Nephron (organoid): ENCODE measurements at regions not wholly inside any gene's neighbourhood (a gene's known extent, or its start where the extent isn't known, plus 50 kb on each side); places are given as distances from the start of the nearest gene placed in this dataset.

ENCODE experiments used
- H3K27ac Mint-ChIP-seq, 3 experiments: 2 replicates each; pipeline ENCODE4 v1.8.0; 2020; ENCODE audit warnings: mixed read lengths in 3 of 3, mild to moderate bottlenecking in 2 of 3, moderate library complexity in 1 of 3
- H3K27me3 Mint-ChIP-seq: 2 replicates; pipeline ENCODE4 v1.8.0; 2021; ENCODE audit warnings: low read depth, mild to moderate bottlenecking, moderate library complexity, mixed read lengths
- H3K36me3 Mint-ChIP-seq: 2 replicates; pipeline ENCODE4 v1.8.0; 2020; ENCODE audit warnings: low read depth, mixed read lengths
- H3K4me1 Mint-ChIP-seq: 2 replicates; pipeline ENCODE4 v1.8.0; 2020; ENCODE audit warnings: mixed read lengths
- H3K4me3 Mint-ChIP-seq, 3 experiments: 2 replicates each; pipeline ENCODE4 v1.8.0; 2020; ENCODE audit warnings: mild to moderate bottlenecking in 3 of 3, mixed read lengths in 3 of 3, moderate library complexity in 2 of 3
- H3K9me3 Mint-ChIP-seq: 2 replicates; pipeline ENCODE4 v1.8.0; 2020; ENCODE audit warnings: mixed read lengths
- TF ChIP-seq, protein P1 (sequence below), 3 experiments: fragments of 200-600 bp; sonication (generic); IDR thresholded peaks; one replicate each; pipeline ENCODE4 v1.5.0; 2021; ENCODE audit warnings: antibody characterized with exemption in 3 of 3; ENCODE audit not compliant: unreplicated experiment in 3 of 3

DNA sequence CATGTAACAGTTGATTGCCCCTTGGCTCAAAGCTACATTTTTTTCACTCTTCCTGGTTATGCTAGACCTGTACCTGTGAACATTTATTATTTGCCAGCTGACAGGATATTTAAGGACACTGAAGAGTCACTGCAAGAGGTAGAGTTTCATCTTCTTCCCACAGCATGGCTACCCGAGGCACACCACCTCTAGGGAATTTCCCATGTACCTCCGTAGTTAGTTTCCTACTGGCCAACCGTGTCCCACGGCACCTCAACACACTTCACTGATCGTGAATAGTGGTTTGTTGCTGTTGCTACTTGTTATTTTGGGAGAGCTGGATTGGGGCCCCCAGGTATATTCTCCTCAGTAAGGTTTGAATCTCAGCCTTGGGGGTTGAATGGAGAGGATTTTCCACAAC, 648.6 kb downstream of the SEMA5A start:
- no peaks in the 10 kb centered on the region for H3K36me3 Mint-ChIP-seq
- TF ChIP-seq, protein P1, sequence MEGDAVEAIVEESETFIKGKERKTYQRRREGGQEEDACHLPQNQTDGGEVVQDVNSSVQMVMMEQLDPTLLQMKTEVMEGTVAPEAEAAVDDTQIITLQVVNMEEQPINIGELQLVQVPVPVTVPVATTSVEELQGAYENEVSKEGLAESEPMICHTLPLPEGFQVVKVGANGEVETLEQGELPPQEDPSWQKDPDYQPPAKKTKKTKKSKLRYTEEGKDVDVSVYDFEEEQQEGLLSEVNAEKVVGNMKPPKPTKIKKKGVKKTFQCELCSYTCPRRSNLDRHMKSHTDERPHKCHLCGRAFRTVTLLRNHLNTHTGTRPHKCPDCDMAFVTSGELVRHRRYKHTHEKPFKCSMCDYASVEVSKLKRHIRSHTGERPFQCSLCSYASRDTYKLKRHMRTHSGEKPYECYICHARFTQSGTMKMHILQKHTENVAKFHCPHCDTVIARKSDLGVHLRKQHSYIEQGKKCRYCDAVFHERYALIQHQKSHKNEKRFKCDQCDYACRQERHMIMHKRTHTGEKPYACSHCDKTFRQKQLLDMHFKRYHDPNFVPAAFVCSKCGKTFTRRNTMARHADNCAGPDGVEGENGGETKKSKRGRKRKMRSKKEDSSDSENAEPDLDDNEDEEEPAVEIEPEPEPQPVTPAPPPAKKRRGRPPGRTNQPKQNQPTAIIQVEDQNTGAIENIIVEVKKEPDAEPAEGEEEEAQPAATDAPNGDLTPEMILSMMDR (IDR thresholded peaks at IDR 0.05; ENCODE audit: unreplicated experiment in 3 of 3) = no peak
- H3K27me3 Mint-ChIP-seq = no peaks in the 10 kb centered on the region
- H3K4me1 Mint-ChIP-seq = no peaks in the 10 kb centered on the region
- no peaks in the 10 kb centered on the region for H3K9me3 Mint-ChIP-seq
- no peak overlapping the region for H3K27ac Mint-ChIP-seq
- no peak overlapping the region for H3K4me3 Mint-ChIP-seq

DNA sequence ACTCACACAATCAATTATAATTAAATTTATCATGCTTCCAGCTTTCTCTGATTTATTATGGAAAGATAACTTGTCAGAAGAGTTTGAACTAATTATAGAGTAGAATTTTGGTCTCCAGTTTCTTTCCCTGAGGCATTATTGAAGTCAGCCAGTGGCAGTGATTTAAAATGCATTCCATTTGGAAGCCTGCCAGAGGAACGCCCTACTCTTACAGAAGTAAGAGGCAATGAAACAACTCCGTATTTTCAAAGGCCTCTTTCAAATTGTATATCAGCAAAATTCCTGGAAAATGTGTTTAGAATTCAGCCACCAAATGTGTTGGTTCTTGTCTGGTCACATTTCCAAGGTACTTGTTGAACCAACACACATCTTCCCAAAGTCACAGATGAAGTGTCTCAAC, 640.9 kb downstream of the SEMA5A start:
- Mint-ChIP-seq H3K4me1 (peaks cover 6% of the 10 kb centered on the region), H3K27me3 (peaks cover 14% of the 10 kb centered on the region), H3K9me3 (no peaks in the 10 kb centered on the region), H3K27ac (no peak overlapping the region), H3K36me3 (no peaks in the 10 kb centered on the region), H3K4me3 (no peak overlapping the region)
- TF ChIP-seq, protein P1 (IDR thresholded peaks at IDR 0.05; ENCODE audit: unreplicated experiment in 3 of 3) = no peak

DNA sequence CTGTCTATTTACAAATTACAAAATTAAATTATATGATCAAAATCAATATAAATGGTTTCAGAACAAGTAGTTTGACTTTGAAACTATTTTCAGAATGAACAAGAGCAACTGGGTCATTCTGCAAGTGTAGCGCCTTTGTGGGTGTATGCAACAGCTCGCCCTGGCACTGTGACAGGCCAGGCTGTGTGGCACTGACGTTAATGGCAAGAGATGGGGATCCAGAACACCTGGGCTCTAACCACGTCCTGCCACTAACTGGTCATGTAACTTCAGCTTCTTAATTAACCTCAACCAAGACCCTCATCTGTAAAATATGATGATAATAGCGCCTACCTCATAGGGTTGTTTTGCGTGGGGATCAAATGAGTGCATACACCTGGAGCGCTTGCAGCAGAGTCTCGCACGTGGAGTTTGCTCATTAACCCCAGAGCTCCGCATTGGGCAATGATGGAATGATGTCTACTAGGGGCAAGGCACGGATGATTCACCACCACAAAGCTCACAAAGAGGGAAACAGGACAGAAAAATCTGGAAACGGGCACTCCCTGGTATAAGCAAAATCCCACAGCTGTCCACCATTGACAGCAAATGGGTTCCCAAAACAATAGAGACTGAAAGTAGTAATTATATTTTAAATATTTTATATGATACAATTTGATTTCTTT, 639.4 kb downstream of the SEMA5A start:
- H3K4me3 Mint-ChIP-seq = no peak overlapping the region
- H3K27me3 Mint-ChIP-seq = peaks cover 14% of the 10 kb centered on the region
- peaks cover 6% of the 10 kb centered on the region for H3K4me1 Mint-ChIP-seq
- TF ChIP-seq, protein P1 (IDR thresholded peaks at IDR 0.05; ENCODE audit: unreplicated experiment in 3 of 3) = no peak
- H3K9me3 Mint-ChIP-seq = no peaks in the 10 kb centered on the region
- H3K27ac Mint-ChIP-seq = no peak overlapping the region
- H3K36me3 Mint-ChIP-seq = no peaks in the 10 kb centered on the region

DNA sequence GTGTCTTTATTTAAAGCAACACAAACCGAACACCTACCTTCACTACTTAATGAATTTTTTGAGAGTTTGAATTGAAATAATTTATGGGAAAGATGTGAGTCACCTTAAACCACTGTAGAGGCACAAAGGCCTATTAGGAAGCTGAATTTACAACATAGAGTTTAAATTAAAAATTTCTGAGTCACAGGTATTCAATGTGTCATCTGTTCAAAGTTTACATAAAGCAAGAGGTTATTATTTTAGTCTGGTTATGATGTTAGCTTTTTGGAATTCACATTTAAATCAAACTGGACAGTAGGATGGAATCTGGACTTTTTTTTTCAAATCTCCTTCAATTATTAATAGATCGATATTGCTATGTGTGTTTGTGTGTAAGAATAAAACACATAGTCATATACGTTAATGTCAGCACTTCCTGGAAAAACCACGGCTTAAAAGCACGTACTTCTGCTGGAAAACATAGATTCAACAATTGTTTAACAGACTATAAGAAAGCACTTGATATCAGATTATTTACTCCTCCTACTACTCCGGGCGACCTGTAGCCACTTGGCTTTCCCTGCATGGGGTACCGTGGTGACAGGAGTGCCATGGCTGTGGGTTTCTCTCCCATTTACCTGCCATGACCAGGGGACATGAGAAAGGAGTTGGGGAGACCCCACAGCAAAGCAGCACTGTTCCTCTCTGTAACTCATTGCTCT, 638.6 kb downstream of the SEMA5A start:
- TF ChIP-seq, protein P1 (IDR thresholded peaks at IDR 0.05; ENCODE audit: unreplicated experiment in 3 of 3) = no peak
- Mint-ChIP-seq H3K36me3 (no peaks in the 10 kb centered on the region), H3K9me3 (no peaks in the 10 kb centered on the region), H3K27ac (no peak overlapping the region), H3K4me1 (peaks cover 6% of the 10 kb centered on the region), H3K4me3 (no peak overlapping the region), H3K27me3 (peaks cover 14% of the 10 kb centered on the region)

DNA sequence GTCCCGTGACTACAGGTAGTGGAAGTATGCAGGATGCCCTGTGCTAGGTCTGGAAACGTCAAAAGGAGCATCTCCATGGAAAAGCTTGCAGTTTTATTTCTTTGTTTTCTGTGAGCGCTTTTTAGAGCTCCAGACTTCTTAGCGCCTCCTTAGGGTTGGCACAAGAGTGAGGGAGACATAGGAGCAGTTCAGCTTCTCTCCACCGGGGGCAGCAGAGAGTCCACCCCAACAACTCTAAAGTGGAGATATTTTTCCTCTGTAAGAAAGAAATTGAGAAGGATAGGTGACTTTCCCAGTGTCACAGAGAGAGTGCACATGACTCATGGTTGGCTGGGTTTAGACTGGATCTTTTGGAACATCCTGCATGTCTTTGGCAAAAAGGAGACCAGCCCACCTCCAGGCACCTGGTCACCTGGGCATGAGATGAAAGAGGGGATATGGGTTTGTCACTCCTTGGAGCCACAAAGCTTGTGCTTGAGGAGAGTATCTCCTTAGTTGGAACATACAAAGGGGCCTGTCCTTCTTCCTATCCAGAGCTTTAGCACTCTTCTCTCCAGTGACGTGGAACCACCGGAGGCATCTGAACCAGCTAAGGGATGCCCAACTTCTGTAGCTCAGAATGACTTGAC, 637.7 kb downstream of the SEMA5A start:
- H3K4me3 Mint-ChIP-seq = no peak overlapping the region
- TF ChIP-seq, protein P1 (IDR thresholded peaks at IDR 0.05; ENCODE audit: unreplicated experiment in 3 of 3) = peak; percentile 46 to 59 (median 52)
- H3K4me1 Mint-ChIP-seq = peaks cover 6% of the 10 kb centered on the region
- no peak overlapping the region for H3K27ac Mint-ChIP-seq
- no peaks in the 10 kb centered on the region for H3K36me3 Mint-ChIP-seq
- H3K9me3 Mint-ChIP-seq = no peaks in the 10 kb centered on the region
- H3K27me3 Mint-ChIP-seq = peaks cover 11% of the 10 kb centered on the region
